ENCODE measurements at regions not wholly inside any gene's neighbourhood (a gene's known extent, or its start where the extent isn't known, plus 50 kb on each side); places are given as distances from the start of the nearest gene placed in this dataset.

- no peaks in the 10 kb centered on the region for H4K20me1 ChIP-seq (ENCODE audit: control insufficient read depth, insufficient read depth, low read depth, low read length)
- TF ChIP-seq CTCF (IDR thresholded peaks at IDR 0.05; ENCODE audit: low read depth, low read length, poor library complexity, severe bottlenecking) = no peak
- no peak for TF ChIP-seq EZH2phosphoT487 (IDR thresholded peaks at IDR 0.05; ENCODE audit: borderline replicate concordance, low read length)
- no peaks in the 10 kb centered on the region for H3K27me3 ChIP-seq (ENCODE audit: control insufficient read depth, low read length)
- no peaks in the 10 kb centered on the region for H3K9me2 ChIP-seq (replicated peaks; ENCODE audit: control insufficient read depth, low read length)
- no peaks in the 10 kb centered on the region for H3F3A ChIP-seq (ENCODE audit: control insufficient read depth, insufficient read depth)
- H3K4me3 ChIP-seq (ENCODE audit: low read length) = no peak overlapping the region
- no peaks in the 10 kb centered on the region for H3K4me1 ChIP-seq (ENCODE audit: control insufficient read depth, low read length)
- no peak overlapping the region for H3K4me2 ChIP-seq (ENCODE audit: low read length)
- H3K36me3 ChIP-seq (ENCODE audit: control insufficient read depth, low read length) = no peaks in the 10 kb centered on the region
- H3K27ac ChIP-seq (ENCODE audit: low read depth, low read length) = no peak overlapping the region
- H3K9me3 ChIP-seq (ENCODE audit: control insufficient read depth, insufficient read depth, low read length) = 0 out of 2 replicates have a peak, but pooled peaks cover 3% of the 10 kb centered on the region
- H3K79me2 ChIP-seq (ENCODE audit: control insufficient read depth, low read length) = no peaks in the 10 kb centered on the region
Observed at GRCh38 chr18:66676699-66677098, 72.8 kb upstream of the CDH19 start.

- Histone ChIP-seq H3K27me3 (ENCODE audit: control insufficient read depth, low read length) (no peaks in the 10 kb centered on the region), H3K36me3 (ENCODE audit: control insufficient read depth, low read length) (no peaks in the 10 kb centered on the region), H3K9me2 (replicated peaks; ENCODE audit: control insufficient read depth, low read length) (no peaks in the 10 kb centered on the region), H3F3A (ENCODE audit: control insufficient read depth, insufficient read depth) (no peaks in the 10 kb centered on the region), H3K79me2 (ENCODE audit: control insufficient read depth, low read length) (no peaks in the 10 kb centered on the region), H3K4me3 (ENCODE audit: low read length) (no peak overlapping the region), H3K9me3 (ENCODE audit: control insufficient read depth, insufficient read depth, low read length) (0 out of 2 replicates have a peak, but pooled peaks cover 3% of the 10 kb centered on the region), H3K4me1 (ENCODE audit: control insufficient read depth, low read length) (no peaks in the 10 kb centered on the region), H3K4me2 (ENCODE audit: low read length) (no peak overlapping the region), H4K20me1 (ENCODE audit: control insufficient read depth, insufficient read depth, low read depth, low read length) (no peaks in the 10 kb centered on the region), H3K27ac (ENCODE audit: low read depth, low read length) (no peak overlapping the region)
- TF ChIP-seq EZH2phosphoT487 (IDR thresholded peaks at IDR 0.05; ENCODE audit: borderline replicate concordance, low read length) (no peak), CTCF (IDR thresholded peaks at IDR 0.05; ENCODE audit: low read depth, low read length, poor library complexity, severe bottlenecking) (no peak)
Observed at GRCh38 chr18:66674286-66674685, 70.4 kb upstream of the CDH19 start.

- H3K27ac ChIP-seq (ENCODE audit: low read depth, low read length) = no peak overlapping the region
- H3K27me3 ChIP-seq (ENCODE audit: control insufficient read depth, low read length) = no peaks in the 10 kb centered on the region
- no peak overlapping the region for H3K4me3 ChIP-seq (ENCODE audit: low read length)
- no peak for TF ChIP-seq CTCF (IDR thresholded peaks at IDR 0.05; ENCODE audit: low read depth, low read length, poor library complexity, severe bottlenecking)
- no peak for TF ChIP-seq EZH2phosphoT487 (IDR thresholded peaks at IDR 0.05; ENCODE audit: borderline replicate concordance, low read length)
- H3K4me2 ChIP-seq (ENCODE audit: low read length) = no peak overlapping the region
- no peaks in the 10 kb centered on the region for H3K36me3 ChIP-seq (ENCODE audit: control insufficient read depth, low read length)
- H4K20me1 ChIP-seq (ENCODE audit: control insufficient read depth, insufficient read depth, low read depth, low read length) = no peaks in the 10 kb centered on the region
- H3F3A ChIP-seq (ENCODE audit: control insufficient read depth, insufficient read depth) = no peaks in the 10 kb centered on the region
- no peaks in the 10 kb centered on the region for H3K4me1 ChIP-seq (ENCODE audit: control insufficient read depth, low read length)
- H3K79me2 ChIP-seq (ENCODE audit: control insufficient read depth, low read length) = no peaks in the 10 kb centered on the region
- H3K9me3 ChIP-seq (ENCODE audit: control insufficient read depth, insufficient read depth, low read length) = no peaks in the 10 kb centered on the region
- H3K9me2 ChIP-seq (replicated peaks; ENCODE audit: control insufficient read depth, low read length) = no peaks in the 10 kb centered on the region
Observed at GRCh38 chr18:66668706-66669105, 64.8 kb upstream of the CDH19 start.
